GM12864 (cell line): ENCODE measurements at regions not wholly inside any gene's neighbourhood (a gene's known extent, or its start where the extent isn't known, plus 50 kb on each side); places are given as distances from the start of the nearest gene placed in this dataset.

Source experiments
- DNase-seq: peaks from one replicate; pipeline ENCODE4 v3.0.0-alpha.2; 2011; ENCODE audit warnings: low read depth
- H3K4me3 ChIP-seq: 2 replicates; pipeline ENCODE4 v1.5.1; 2011; ENCODE audit warnings: mild to moderate bottlenecking, low read depth, low read length, control low read depth
- CTCF ChIP-seq: IDR thresholded peaks from 2 replicates; pipeline ENCODE4 v1.5.1; 2011; ENCODE audit warnings: low read depth, mild to moderate bottlenecking, moderate library complexity, low read length, control low read depth, inconsistent platforms; ENCODE audit errors: missing control alignments

DNA sequence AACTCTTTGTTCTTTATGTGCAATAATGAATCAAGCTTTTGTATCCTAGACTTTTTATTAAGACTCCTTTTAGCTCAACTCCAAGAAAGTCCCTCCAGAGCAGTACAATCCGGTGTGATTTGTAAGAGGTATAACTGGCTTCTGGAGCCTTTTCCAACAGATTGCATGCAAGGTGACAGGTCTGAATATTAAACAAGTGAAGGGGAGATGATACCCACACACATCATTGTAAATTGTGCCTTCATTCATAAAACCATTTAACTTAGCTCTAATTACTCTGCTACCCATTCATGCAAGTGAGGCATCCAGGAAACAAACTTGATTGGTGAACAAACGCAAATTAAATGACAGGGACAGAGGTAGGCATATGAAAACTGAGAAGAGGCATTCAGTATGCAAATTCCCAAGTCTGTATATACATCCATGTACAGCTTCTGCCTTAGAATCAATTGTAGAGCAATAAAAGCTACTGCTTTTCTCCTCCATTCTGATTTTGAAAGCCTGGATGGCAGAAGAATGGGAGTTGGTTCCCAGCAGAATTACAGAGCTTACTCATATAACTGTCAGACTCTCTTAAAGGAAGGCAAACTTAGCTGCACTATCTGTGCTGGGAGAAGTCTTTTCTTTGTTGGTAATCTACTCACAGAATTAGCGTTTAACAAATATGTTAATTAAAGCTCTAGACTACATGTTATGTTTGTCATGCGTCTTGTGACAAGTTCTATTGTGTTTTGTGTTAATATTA is 261.0 kb upstream of the CDH6 start:
- TF ChIP-seq CTCF, result no peak
- DNase-seq, result no peak
- no peak overlapping the region for H3K4me3 ChIP-seq

DNA sequence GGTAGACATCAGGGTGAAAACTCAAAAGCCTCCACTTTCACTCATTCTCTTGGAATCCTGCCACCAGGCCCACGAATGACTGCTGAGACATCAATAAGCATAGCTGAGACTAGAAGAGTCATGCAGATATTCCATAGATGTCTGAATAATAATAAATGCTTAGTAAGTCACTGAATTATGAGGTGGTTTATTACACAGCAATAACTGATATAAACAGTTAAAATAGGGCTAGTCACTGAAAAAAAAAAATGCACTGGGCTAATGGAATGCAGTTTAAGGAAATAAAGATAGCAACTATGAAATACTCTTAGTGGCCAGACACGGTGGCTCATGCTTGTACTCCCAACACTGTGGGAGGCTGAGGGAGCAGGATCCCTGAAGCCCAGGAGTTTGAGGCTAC is 262.8 kb upstream of the CDH6 start:
- no peak for TF ChIP-seq CTCF
- DNase-seq, result no peak

DNA sequence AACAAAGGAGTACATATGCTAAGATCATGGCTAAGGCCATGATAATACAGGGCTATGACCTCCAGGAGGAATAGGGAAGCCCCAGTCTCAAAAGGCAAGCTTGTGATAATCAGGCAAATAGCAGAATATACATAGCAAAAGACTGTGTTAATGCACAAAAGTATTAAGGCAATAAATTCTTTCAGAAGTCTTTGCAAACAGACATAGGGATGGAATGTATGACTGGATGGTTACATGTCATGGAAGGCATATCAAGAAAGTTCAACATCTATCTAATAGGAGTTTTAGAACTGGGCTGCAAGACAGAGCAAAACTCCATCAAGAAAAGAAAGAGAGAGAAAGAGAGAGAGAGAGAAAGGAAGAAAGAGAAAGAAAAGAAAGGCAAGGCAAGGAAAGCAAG is 264.5 kb upstream of the CDH6 start:
- H3K4me3 ChIP-seq, result no peak overlapping the region
- TF ChIP-seq CTCF, result no peak
- no peak for DNase-seq

More for the DNA sequence above, 262.8 kb upstream of the CDH6 start:
- H3K4me3 ChIP-seq, result no peak overlapping the region

- DNase-seq, result no peak
- no peak for TF ChIP-seq CTCF
These were observed 267.3 kb upstream of the CDH6 start for GRCh38 chr5:30926218-30926617.

GRCh38 chr5:30921388-30921787 is 272.1 kb upstream of the CDH6 start:
- no peak overlapping the region for H3K4me3 ChIP-seq
- DNase-seq, result no peak
- no peak for TF ChIP-seq CTCF

More at GRCh38 chr5:30926218-30926617, 267.3 kb upstream of the CDH6 start:
- no peak overlapping the region for H3K4me3 ChIP-seq

DNA sequence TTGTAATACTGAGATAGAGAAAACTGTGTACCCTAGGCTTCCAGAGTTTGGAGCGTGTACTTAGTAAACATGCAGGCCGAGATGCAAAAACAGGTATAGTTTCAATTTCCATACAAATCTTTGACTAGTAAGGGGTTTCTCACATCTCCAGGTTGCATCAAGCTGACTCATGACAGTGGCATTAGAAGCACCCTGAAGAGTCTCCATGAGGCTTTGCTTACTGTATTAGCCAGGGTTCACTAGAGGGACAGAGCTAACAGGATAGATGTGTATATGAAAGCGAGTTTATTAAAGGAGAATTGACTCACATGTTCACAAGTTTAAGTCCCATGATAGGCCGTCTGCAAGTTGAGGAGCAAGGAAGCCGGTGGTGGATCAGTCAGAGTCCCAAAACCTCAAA is 275.3 kb upstream of the CDH6 start:
- TF ChIP-seq CTCF, result no peak
- DNase-seq, result no peak
- no peak overlapping the region for H3K4me3 ChIP-seq

- TF ChIP-seq CTCF, result no peak
- no peak overlapping the region for H3K4me3 ChIP-seq
- DNase-seq, result no peak
These were observed 285.1 kb upstream of the CDH6 start for GRCh38 chr5:30908356-30908755.
